Hepatocyte (in vitro differentiated cells): ENCODE measurements at regions not wholly inside any gene's neighbourhood (a gene's known extent, or its start where the extent isn't known, plus 50 kb on each side); places are given as distances from the start of the nearest gene placed in this dataset.

Experiments used
- DNase-seq: peaks from one replicate; pipeline ENCODE4 v3.0.0-alpha.2; 2016; ENCODE audit warnings: low spot score
- H2AFZ ChIP-seq: fragments of 200-600 bp; sonication (generic); 2 replicates; pipeline ENCODE4 v1.6.0; 2016; ENCODE audit warnings: antibody characterized with exemption, mild to moderate bottlenecking
- H3K27ac ChIP-seq: fragments of 200-600 bp; sonication (generic); 2 replicates; pipeline ENCODE4 v1.5.1; 2016; ENCODE audit warnings: mild to moderate bottlenecking
- H3K27me3 ChIP-seq: fragments of 200-600 bp; sonication (generic); 2 replicates; pipeline ENCODE4 v1.6.1; 2016
- H3K36me3 ChIP-seq: fragments of 200-600 bp; sonication (generic); replicated peaks from 2 replicates; pipeline ENCODE4 v1.5.1; 2016; ENCODE audit warnings: low read depth; ENCODE audit not compliant: insufficient read depth
- H3K4me1 ChIP-seq: fragments of 200-600 bp; sonication (generic); 2 replicates; pipeline ENCODE4 v1.5.1; 2016; ENCODE audit warnings: mild to moderate bottlenecking, moderate library complexity; ENCODE audit not compliant: insufficient read depth
- H3K4me2 ChIP-seq: fragments of 200-600 bp; sonication (generic); 2 replicates; pipeline ENCODE4 v1.6.0; 2016
- H3K4me3 ChIP-seq: fragments of 200-600 bp; sonication (generic); 2 replicates; pipeline ENCODE4 v1.5.1; 2016; ENCODE audit warnings: mild to moderate bottlenecking
- H3K79me2 ChIP-seq: fragments of 200-600 bp; sonication (generic); 2 replicates; pipeline ENCODE4 v1.6.0; 2017; ENCODE audit warnings: mild to moderate bottlenecking
- H3K9me2 ChIP-seq: fragments of 200-600 bp; sonication (generic); replicated peaks from 2 replicates; pipeline ENCODE4 v1.6.0; 2017; ENCODE audit warnings: mild to moderate bottlenecking; ENCODE audit not compliant: insufficient read depth
- H3K9me3 ChIP-seq: fragments of 200-600 bp; sonication (generic); 2 replicates; pipeline ENCODE4 v1.5.1; 2016; ENCODE audit warnings: low read depth, mild to moderate bottlenecking
- H4K20me1 ChIP-seq: fragments of 200-600 bp; sonication (generic); 2 replicates; pipeline ENCODE4 v1.6.0; 2016; ENCODE audit warnings: mild to moderate bottlenecking; ENCODE audit not compliant: insufficient read depth, poor library complexity, severe bottlenecking
- CTCF ChIP-seq: fragments of 200-600 bp; sonication (generic); IDR thresholded peaks from 2 replicates; pipeline ENCODE4 v1.5.1; 2016; ENCODE audit warnings: antibody characterized with exemption, mild to moderate bottlenecking; ENCODE audit not compliant: poor library complexity
- EZH2 ChIP-seq: fragments of 200-600 bp; sonication (generic); IDR thresholded peaks from 2 replicates; pipeline ENCODE4 v1.6.1; 2016; ENCODE audit warnings: antibody characterized with exemption, mild to moderate bottlenecking, borderline replicate concordance
- EZH2phosphoT487 ChIP-seq: fragments of 200-600 bp; sonication (generic); IDR thresholded peaks from one replicate; pipeline ENCODE4 v1.6.1; 2018; ENCODE audit warnings: antibody characterized with exemption, mild to moderate bottlenecking, low read depth, moderate library complexity; ENCODE audit not compliant: unreplicated experiment, severe bottlenecking
- WGBS: methylation state at CpG from one replicate; pipeline ENCODE4 v1.1.6; 2016; ENCODE audit warnings: low lambda C conversion rate; ENCODE audit errors: missing lambda C conversion rate; 5-methylcytosine and 5-hydroxymethylcytosine counted together

- Histone ChIP-seq H4K20me1 (no peaks in the 10 kb centered on the region), H3K27me3 (no peaks in the 10 kb centered on the region), H3K27ac (no peak overlapping the region), H3K79me2 (no peaks in the 10 kb centered on the region), H3K4me3 (no peak overlapping the region), H3K4me2 (no peak overlapping the region), H2AFZ (no peak overlapping the region), H3K36me3 (no peaks in the 10 kb centered on the region), H3K9me3 (no peaks in the 10 kb centered on the region), H3K9me2 (no peaks in the 10 kb centered on the region), H3K4me1 (no peaks in the 10 kb centered on the region)
- no peak for DNase-seq
- 74% methylated on average over 3 of the region's 3 CpGs for WGBS
- no peak for TF ChIP-seq EZH2phosphoT487
- TF ChIP-seq CTCF = no peak
- no peak for TF ChIP-seq EZH2
Measured at GRCh38 chr11:23954730-23955129, 542.1 kb upstream of the LUZP2 start.

- no peaks in the 10 kb centered on the region for H3K36me3 ChIP-seq
- H2AFZ ChIP-seq = no peak overlapping the region
- no peak overlapping the region for H3K4me2 ChIP-seq
- TF ChIP-seq CTCF (no peak), EZH2phosphoT487 (no peak), EZH2 (no peak)
- no peak overlapping the region for H3K27ac ChIP-seq
- no peaks in the 10 kb centered on the region for H3K27me3 ChIP-seq
- H3K4me1 ChIP-seq = no peaks in the 10 kb centered on the region
- no peaks in the 10 kb centered on the region for H3K9me2 ChIP-seq
- WGBS = 90% methylated on average over 3 of the region's 3 CpGs
- no peaks in the 10 kb centered on the region for H3K79me2 ChIP-seq
- no peaks in the 10 kb centered on the region for H4K20me1 ChIP-seq
- no peak for DNase-seq
- H3K4me3 ChIP-seq = no peak overlapping the region
- no peaks in the 10 kb centered on the region for H3K9me3 ChIP-seq
Measured at GRCh38 chr11:23956586-23956985, 540.3 kb upstream of the LUZP2 start.

- 72% methylated on average over 4 of the region's 4 CpGs for WGBS
- H3K36me3 ChIP-seq = no peaks in the 10 kb centered on the region
- no peak overlapping the region for H3K4me2 ChIP-seq
- H3K27me3 ChIP-seq = no peaks in the 10 kb centered on the region
- H3K4me1 ChIP-seq = no peaks in the 10 kb centered on the region
- no peaks in the 10 kb centered on the region for H4K20me1 ChIP-seq
- no peak overlapping the region for H3K4me3 ChIP-seq
- DNase-seq = no peak
- TF ChIP-seq EZH2phosphoT487 (no peak), EZH2 (no peak), CTCF (no peak)
- no peak overlapping the region for H2AFZ ChIP-seq
- H3K79me2 ChIP-seq = no peaks in the 10 kb centered on the region
- no peaks in the 10 kb centered on the region for H3K9me2 ChIP-seq
- no peak overlapping the region for H3K27ac ChIP-seq
- H3K9me3 ChIP-seq = no peaks in the 10 kb centered on the region
Measured at GRCh38 chr11:23957314-23957713, 539.5 kb upstream of the LUZP2 start.

GRCh38 chr11:23959462-23959861 lies 537.4 kb upstream of the LUZP2 start:
- Histone ChIP-seq H3K4me1 (no peaks in the 10 kb centered on the region), H3K79me2 (no peaks in the 10 kb centered on the region), H2AFZ (no peak overlapping the region), H3K27ac (no peak overlapping the region), H4K20me1 (no peaks in the 10 kb centered on the region), H3K9me3 (no peaks in the 10 kb centered on the region), H3K4me2 (no peak overlapping the region), H3K27me3 (no peaks in the 10 kb centered on the region), H3K36me3 (no peaks in the 10 kb centered on the region), H3K4me3 (no peak overlapping the region), H3K9me2 (no peaks in the 10 kb centered on the region)
- 65% methylated on average over 3 of the region's 3 CpGs for WGBS
- DNase-seq = no peak
- TF ChIP-seq EZH2phosphoT487 (no peak), CTCF (no peak), EZH2 (no peak)
